Ecto neural progenitor cell (in vitro differentiated cells): ENCODE measurements at regions not wholly inside any gene's neighbourhood (a gene's known extent, or its start where the extent isn't known, plus 50 kb on each side); places are given as distances from the start of the nearest gene placed in this dataset.

Source experiments
- DNase-seq: peaks from one replicate; pipeline ENCODE4 v3.0.0-alpha.2; 2018; ENCODE audit warnings: low spot score

DNA sequence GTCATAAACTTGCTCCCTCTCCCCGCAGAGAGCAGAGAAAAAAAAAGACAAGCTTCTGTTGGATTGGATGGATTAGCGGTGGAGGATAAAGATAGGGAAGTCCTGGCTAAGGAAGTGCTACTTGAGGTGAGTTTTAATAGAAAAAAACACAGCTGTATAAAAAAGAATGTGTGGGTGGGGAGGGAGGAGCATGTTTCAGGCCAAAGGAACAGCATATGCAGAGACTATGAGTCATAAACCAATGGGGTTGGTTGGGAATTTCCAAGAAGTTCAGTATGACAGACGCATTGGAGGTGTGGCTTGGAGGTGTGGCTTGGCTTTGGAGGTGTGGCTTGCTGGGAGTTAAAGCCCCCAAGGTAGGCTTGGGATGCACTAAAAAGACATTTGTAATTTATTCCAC, 103.0 kb upstream of the LSM8 start:
- no peak for DNase-seq

DNA sequence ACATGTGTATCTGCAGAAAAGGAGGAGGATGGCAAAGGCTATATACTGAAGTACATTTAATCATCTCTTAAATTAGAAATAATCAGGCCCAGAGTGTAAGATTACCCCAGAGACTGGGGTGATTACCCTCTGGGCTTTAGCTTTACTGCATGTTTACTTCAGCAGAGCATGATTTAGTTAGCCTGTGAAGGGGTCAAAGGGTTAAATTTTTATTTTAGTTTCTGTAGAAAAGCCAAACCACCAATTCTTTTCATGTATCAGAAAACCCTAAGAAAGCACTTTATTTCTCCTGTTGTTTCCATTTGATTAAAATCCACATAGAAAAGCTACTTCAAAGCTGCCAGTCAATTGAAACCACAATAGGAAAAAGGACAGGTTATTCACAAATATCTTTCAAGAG, 101.5 kb upstream of the LSM8 start:
- no peak for DNase-seq

DNA sequence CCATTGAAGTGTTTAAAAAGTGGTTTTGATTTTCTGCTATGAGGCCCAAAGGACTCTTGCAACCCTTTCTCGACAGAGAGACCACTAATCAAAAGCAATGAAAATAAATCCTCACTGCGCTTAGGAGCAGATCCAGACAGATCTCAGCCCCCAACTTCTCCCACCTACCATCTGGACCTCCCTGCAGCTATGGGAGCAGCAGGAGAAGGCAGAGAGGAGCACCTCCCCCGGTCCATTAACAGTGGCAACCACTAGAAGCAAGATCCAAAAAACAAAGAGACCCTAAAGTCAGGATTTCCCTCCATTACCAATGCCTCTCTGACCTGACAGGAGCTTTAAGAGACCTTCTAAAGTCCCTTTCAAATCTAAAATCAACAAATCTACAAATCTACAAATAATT, 99.0 kb upstream of the LSM8 start:
- DNase-seq, result no peak

DNA sequence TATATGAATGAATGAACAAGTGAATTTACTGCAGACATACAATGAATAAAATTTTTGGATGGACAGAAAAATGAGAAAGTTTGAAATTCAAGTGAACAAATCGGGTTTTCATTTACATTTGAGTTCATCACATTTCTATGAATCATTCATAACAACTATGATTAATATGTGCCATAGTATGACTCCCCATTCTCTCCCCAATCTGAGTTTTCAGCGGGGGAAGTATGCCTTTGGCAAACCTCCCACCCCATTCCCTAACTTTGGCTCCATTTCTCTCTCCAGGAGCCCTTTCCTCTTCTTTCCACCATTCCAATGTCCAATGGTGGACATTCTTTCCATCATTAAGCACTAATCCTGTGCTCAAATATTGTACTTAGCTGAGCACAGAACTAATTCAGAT, 96.8 kb upstream of the LSM8 start:
- no peak for DNase-seq

DNA sequence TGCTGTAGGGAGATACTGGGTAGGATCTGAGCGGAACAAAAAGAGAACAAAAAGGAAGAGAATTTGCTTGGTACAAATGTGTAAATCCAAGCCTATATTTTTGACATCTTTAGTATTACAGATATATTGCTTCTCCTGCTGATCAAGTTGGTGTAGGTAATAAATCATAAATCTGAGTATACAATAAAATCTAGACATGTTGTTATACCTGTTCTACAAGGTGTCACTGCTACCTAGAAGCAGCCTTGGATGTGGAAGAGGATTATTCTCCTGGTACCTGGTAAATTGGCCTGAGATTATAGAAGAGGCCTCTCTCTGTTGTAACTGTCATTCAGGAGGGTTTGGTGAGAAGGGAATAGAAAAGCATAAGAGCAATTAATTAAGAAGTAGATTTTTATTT, 89.9 kb upstream of the LSM8 start:
- no peak for DNase-seq

DNA sequence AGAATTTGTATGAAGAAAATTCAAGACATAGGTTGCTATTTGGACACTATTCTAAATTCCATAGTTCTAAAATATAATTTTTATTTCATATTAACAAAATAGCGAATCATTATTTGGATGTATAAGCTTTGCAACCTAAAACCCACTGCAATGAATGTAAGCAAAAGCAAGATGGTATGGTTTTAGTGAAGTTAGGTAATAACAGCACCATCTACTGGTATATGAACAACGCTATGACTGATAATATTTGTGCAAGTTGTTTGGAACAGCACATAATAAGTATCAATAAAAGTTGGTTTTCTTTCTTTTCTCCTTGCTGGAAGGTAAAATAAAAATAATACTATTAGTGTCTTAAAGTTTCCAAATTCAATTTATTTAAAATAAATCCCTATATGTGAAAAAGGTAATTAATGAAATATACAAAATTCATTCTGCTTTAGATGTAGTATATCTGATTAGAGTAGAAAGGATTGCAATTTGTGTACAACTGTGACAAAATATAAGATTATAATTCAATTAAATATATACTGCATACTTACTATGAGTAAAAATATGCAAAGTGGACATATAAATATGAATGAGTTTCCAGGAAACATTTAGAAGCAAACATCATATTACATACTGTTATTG, 79.0 kb upstream of the LSM8 start:
- DNase-seq, result no peak

DNA sequence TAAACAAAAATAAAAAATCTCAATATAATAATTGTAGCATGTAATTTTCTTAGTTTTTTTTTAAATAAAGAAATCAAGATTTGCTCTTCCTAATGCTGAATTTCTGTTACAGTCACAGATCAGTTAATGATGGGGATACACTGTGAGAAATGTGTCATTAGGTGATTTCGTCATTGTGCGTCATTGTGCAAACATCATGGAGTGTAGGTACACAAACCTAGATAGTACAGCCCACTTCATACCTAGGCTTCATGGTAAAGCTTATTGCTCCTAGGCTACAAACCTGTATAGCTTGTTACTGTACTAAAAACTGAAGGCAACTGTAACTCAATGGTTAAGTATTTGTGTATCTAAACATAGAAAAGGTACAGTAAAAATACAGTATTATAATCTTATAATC, 74.4 kb upstream of the LSM8 start:
- DNase-seq, result no peak

DNA sequence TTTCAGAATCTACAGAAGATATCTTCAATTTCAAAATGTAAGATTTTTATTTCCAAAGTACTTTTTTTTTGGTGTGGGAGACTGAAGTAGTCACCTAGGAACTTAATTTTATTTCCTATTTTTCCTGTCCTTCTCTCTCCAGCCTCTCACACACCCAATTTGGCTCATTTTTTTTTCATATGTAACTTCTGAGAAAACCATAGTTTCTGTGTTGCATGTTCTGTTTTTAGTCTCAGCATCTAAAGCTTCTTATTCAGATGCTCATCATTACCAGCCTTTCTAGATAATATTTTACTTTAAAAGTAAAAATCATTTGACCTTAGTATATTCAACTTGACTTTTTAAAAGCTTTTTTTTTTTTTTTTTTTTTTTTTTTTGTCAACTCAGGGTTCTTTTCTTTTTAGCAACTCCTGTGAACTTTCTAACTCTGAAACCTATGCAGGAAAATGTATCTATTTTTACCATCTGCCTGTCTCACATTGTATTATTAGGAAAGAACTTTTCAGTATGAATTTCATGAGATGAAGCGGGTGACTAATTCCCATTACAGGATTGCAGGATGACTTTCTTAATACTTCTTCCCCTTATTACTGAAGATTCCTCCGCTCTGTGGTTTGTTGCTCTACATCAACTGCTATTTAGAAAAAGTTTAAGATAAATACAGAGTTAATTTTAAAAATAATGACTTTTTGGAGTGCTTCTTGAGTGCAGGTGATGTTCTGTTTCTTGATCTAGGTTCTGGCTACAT, 73.6 kb upstream of the LSM8 start:
- DNase-seq, result no peak

DNA sequence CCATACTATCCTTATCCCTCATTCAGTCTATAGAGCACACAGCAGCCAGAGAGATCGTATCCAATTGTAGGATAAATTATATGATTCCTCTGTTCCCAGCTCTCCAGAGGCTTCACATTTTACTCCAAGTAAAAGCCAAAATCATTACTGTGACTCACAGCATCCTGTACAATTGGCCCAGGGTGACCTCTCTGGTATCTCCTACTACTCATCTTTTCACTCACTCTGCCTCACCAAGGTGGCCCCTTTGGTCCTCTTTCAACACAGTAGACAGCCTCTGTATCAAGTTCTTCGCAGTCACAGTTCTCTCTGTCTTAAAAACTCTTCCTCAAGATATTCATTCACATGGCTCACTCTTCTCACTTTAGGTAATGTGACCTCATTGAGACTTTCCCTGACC, 72.6 kb upstream of the LSM8 start:
- DNase-seq, result no peak

DNA sequence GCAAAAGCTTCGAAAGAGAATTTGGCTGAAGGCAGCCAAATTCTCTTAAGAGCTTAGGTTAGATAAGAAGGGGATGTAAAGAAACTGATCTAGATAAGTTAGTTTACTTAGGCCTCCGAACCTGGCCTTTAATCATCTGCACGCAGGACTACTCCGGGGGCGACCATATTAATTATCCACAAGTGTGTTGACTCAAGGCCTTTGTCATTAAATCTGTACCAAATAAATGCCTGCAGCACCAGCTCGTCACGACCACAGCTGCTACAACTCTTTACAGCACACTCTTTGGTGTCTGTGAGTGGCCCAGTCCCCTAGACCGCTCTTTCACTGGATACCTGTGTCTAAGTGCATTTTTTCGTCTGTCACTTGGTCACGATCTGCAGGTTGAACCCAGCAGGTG, 69.8 kb upstream of the LSM8 start:
- DNase-seq, result no peak

DNA sequence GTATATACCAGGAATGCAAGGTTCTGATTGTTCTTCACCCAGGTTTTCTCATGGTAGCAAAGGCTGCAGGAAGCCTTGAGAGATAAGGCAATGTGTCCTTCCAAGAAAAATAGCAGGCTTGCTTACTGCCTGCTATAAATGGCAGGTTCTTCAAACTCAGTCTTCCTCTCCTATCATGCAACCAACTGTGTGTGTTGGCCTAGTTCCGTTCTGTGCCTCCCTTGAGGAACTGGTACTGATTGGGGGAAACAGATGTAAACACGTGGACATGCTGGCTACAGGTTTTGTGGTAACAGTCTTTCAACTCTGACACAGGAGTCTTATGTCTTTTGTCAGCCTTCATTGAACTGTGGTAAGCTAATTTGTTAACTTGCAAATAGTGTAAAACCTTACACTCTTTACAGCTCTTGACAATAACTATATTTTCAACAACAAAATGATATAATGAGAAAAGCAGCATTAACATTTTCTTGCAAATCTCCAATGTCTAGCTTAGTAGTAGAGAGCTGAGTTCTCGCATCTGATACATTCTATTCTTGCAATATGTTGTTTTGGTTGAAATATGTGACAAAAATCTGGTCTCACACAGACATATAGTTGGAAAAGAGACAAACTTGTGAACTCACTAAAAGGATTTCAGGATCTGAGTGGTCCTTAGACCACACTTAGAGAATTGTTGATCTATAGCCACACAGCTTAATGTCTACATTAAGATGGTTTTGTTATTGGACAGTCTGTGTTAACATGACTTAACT, 54.7 kb upstream of the LSM8 start:
- no peak for DNase-seq

DNA sequence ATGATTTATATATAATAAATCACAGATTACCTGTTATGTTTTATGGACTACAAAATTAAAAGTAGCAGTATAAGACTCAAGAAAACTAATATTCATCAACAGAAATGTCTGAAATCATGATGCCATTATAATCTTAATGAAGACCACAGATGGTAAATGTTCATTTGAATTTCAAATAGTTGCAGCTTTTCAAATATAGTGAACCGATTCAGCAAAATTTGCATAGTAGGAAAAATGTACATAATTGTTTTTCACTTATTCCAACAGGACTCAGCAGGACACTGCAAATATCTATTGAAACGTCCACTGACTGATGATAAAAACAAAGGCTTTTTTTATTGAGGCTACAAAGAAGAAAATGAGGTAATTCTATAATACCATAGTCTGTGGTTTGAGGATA, 51.2 kb upstream of the LSM8 start:
- no peak for DNase-seq
